Lower lobe of right lung (tissue), 2 donors: ENCODE measurements at regions not wholly inside any gene's neighbourhood (a gene's known extent, or its start where the extent isn't known, plus 50 kb on each side); places are given as distances from the start of the nearest gene placed in this dataset.
A peak's percentile ranks its signal among the peaks of the same experiment; 100 is the strongest.

Source experiments
- ATAC-seq, 2 donors: fragments of 200-7000 bp; cut with Tn5 transposase; one replicate each; pipeline ENCODE4 v1.9.1; 2020 to 2022; ENCODE audit warnings: mild to moderate bottlenecking in 2 of 2, moderate library complexity in 2 of 2
- DNase-seq: peaks from one replicate; pipeline ENCODE4 v3.0.0-alpha.2; 2020
- H3K27ac ChIP-seq: fragments of 200-600 bp; one replicate; pipeline ENCODE4 v1.8.0; 2022
- H3K27me3 ChIP-seq: fragments of 200-600 bp; one replicate; pipeline ENCODE4 v1.8.0; 2022; ENCODE audit warnings: low read depth
- H3K36me3 ChIP-seq: fragments of 200-600 bp; one replicate; pipeline ENCODE4 v1.8.0; 2022; ENCODE audit warnings: mild to moderate bottlenecking
- H3K4me1 ChIP-seq: fragments of 200-600 bp; one replicate; pipeline ENCODE4 v1.8.0; 2022
- H3K4me3 ChIP-seq: fragments of 200-600 bp; one replicate; pipeline ENCODE4 v1.8.0; 2022; ENCODE audit warnings: mild to moderate bottlenecking
- H3K9me3 ChIP-seq: fragments of 200-600 bp; one replicate; pipeline ENCODE4 v1.8.0; 2022
- intact Hi-C: fragments of 100-400 bp; cut with DNase I; formaldehyde crosslinking; loops from one replicate; pipeline ENCODE4 v1.11.0; 2022
- TF ChIP-seq, protein P1 (sequence below): fragments of 200-600 bp; IDR thresholded peaks from one replicate; pipeline ENCODE4 v1.8.0; 2022; ENCODE audit warnings: antibody characterized with exemption, mild to moderate bottlenecking
- donor health status: DM: no; HTN: yes; CAD: no; lungs with severe emphysema.

GRCh38 chr9:13811876-13812275 lies 502.1 kb downstream of the NFIB start:
- DNase-seq (no peak), ATAC-seq (no peak)
- no peaks in the 10 kb centered on the region for H3K9me3 ChIP-seq
- H3K36me3 ChIP-seq = no peaks in the 10 kb centered on the region
- TF ChIP-seq, protein P1, sequence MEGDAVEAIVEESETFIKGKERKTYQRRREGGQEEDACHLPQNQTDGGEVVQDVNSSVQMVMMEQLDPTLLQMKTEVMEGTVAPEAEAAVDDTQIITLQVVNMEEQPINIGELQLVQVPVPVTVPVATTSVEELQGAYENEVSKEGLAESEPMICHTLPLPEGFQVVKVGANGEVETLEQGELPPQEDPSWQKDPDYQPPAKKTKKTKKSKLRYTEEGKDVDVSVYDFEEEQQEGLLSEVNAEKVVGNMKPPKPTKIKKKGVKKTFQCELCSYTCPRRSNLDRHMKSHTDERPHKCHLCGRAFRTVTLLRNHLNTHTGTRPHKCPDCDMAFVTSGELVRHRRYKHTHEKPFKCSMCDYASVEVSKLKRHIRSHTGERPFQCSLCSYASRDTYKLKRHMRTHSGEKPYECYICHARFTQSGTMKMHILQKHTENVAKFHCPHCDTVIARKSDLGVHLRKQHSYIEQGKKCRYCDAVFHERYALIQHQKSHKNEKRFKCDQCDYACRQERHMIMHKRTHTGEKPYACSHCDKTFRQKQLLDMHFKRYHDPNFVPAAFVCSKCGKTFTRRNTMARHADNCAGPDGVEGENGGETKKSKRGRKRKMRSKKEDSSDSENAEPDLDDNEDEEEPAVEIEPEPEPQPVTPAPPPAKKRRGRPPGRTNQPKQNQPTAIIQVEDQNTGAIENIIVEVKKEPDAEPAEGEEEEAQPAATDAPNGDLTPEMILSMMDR = no peak
- H3K27me3 ChIP-seq = no peaks in the 10 kb centered on the region
- H3K4me1 ChIP-seq = no peaks in the 10 kb centered on the region
- intact Hi-C loops = no loop called here
- no peak overlapping the region for H3K27ac ChIP-seq
- no peak overlapping the region for H3K4me3 ChIP-seq

DNA sequence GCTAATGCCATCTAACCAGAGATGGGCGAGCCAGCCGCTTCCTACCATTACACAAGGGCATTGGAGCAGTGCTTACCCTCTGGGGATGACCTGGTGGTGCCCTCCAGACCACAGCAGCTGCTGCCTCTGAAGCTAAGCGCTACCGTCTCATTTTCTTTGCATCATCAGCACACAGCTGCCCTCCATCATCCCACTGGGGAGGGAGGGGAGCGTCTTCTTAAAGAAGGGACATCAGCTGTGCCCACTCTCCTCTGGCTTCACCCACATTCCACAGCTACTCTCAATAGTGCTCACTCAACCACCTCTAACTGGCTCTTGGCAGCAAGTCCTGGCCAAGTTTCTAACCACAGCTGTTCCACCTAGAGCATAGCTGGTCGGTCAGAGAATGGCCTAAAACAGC lies 503.4 kb downstream of the NFIB start:
- intact Hi-C loops = no loop called here

GRCh38 chr9:13809401-13809800 lies 504.5 kb downstream of the NFIB start:
- H3K27ac ChIP-seq = no peak overlapping the region
- TF ChIP-seq, protein P1 = no peak
- H3K36me3 ChIP-seq = no peaks in the 10 kb centered on the region
- no peak overlapping the region for H3K4me3 ChIP-seq
- H3K4me1 ChIP-seq = no peaks in the 10 kb centered on the region
- no peak for DNase-seq
- no peak for ATAC-seq
- no peaks in the 10 kb centered on the region for H3K27me3 ChIP-seq
- H3K9me3 ChIP-seq = no peaks in the 10 kb centered on the region
- intact Hi-C loops = no loop called here

More for the DNA sequence above, 503.4 kb downstream of the NFIB start:
- Histone ChIP-seq H3K36me3 (no peaks in the 10 kb centered on the region), H3K27me3 (no peaks in the 10 kb centered on the region), H3K4me3 (no peak overlapping the region), H3K27ac (no peak overlapping the region), H3K9me3 (no peaks in the 10 kb centered on the region), H3K4me1 (no peaks in the 10 kb centered on the region)
- DNase-seq (peak; percentile 32), ATAC-seq (peak in 1 of 2 donors; percentile 66)
- TF ChIP-seq, protein P1 = no peak

DNA sequence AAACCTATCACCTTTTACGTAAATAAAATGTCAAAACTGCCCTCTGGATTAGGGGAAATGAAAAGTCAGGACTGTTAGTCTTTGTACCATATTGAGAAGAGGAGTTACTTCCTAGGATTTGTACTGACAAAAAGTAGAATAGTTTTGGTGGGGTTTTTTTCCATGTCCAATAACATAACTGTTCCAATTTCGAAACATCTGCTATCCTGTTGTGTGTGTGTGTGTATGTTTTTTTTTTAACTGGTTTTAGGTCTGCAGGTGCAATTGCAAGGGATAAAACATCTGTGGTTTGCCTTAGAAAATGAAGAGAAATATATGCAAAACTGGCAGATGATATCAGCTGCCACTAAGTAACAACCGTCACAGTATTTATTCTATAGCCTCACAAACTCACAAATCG lies 506.8 kb downstream of the NFIB start:
- Histone ChIP-seq H3K4me3 (no peak overlapping the region), H3K27ac (no peak overlapping the region), H3K4me1 (no peaks in the 10 kb centered on the region), H3K9me3 (no peaks in the 10 kb centered on the region), H3K36me3 (no peaks in the 10 kb centered on the region), H3K27me3 (no peaks in the 10 kb centered on the region)
- DNase-seq (no peak), ATAC-seq (no peak)
- TF ChIP-seq, protein P1 = no peak
- intact Hi-C loops = no loop called here

GRCh38 chr9:13806714-13807113 lies 507.2 kb downstream of the NFIB start:
- TF ChIP-seq, protein P1 = no peak
- H3K27ac ChIP-seq = no peak overlapping the region
- no peak for DNase-seq
- H3K4me3 ChIP-seq = no peak overlapping the region
- intact Hi-C loops = no loop called here
- no peaks in the 10 kb centered on the region for H3K4me1 ChIP-seq
- no peaks in the 10 kb centered on the region for H3K9me3 ChIP-seq
- no peaks in the 10 kb centered on the region for H3K27me3 ChIP-seq
- H3K36me3 ChIP-seq = no peaks in the 10 kb centered on the region
- no peak for ATAC-seq

GRCh38 chr9:13805546-13805945 lies 508.4 kb downstream of the NFIB start:
- intact Hi-C loops = no loop called here
- no peak for ATAC-seq
- Histone ChIP-seq H3K36me3 (no peaks in the 10 kb centered on the region), H3K4me3 (no peak overlapping the region), H3K9me3 (no peaks in the 10 kb centered on the region), H3K27me3 (no peaks in the 10 kb centered on the region), H3K27ac (no peak overlapping the region), H3K4me1 (no peaks in the 10 kb centered on the region)
- TF ChIP-seq, protein P1 = no peak
- DNase-seq = no peak
